Sciatic nerve (tissue), 2 donors: ENCODE measurements at regions not wholly inside any gene's neighbourhood (a gene's known extent, or its start where the extent isn't known, plus 50 kb on each side); places are given as distances from the start of the nearest gene placed in this dataset.

ENCODE experiments used
- ATAC-seq: fragments of 200-7000 bp; cut with Tn5 transposase; one replicate; pipeline ENCODE4 v1.9.1; 2020; ENCODE audit warnings: mild to moderate bottlenecking, moderate library complexity
- DNase-seq: peaks from one replicate; pipeline ENCODE4 v3.0.0-alpha.2; 2020; ENCODE audit warnings: low spot score
- intact Hi-C: fragments of 100-400 bp; cut with DNase I; formaldehyde crosslinking; loops from one replicate; pipeline ENCODE4 v1.14.2; 2022
- donor health status: DM: no; HTN: no; CAD: no.
- donor health status: DM: no; HTN: no; CAD: no.

GRCh38 chr21:17428484-17428869, 84.4 kb upstream of the CXADR start:
- intact Hi-C loops, result no loop called here
- DNase-seq, result no peak
- no peak for ATAC-seq

GRCh38 chr21:17428980-17429379, 83.9 kb upstream of the CXADR start:
- DNase-seq (no peak), ATAC-seq (no peak)
- intact Hi-C loops, result no loop called here

GRCh38 chr21:17429936-17430335, 82.9 kb upstream of the CXADR start:
- intact Hi-C loops, result no loop called here
- DNase-seq (no peak), ATAC-seq (no peak)

GRCh38 chr21:17432732-17433057, 80.1 kb upstream of the CXADR start:
- DNase-seq (no peak), ATAC-seq (no peak)
- intact Hi-C loops, result no loop called here

GRCh38 chr21:17433730-17434129, 79.1 kb upstream of the CXADR start:
- no peak for ATAC-seq

GRCh38 chr21:17435565-17436543, 77.0 kb upstream of the CXADR start:
- no peak for ATAC-seq
- intact Hi-C loops, result no loop called here
- DNase-seq, result no peak

More at GRCh38 chr21:17433730-17434129, 79.1 kb upstream of the CXADR start:
- DNase-seq, result no peak
- intact Hi-C loops, result no loop called here

GRCh38 chr21:17436626-17437111, 76.2 kb upstream of the CXADR start:
- no peak for ATAC-seq
- intact Hi-C loops, result no loop called here
- no peak for DNase-seq

GRCh38 chr21:17438635-17439034, 74.2 kb upstream of the CXADR start:
- DNase-seq (no peak), ATAC-seq (no peak)
- intact Hi-C loops, result no loop called here

- intact Hi-C loops, result no loop called here
- DNase-seq (no peak), ATAC-seq (peak; percentile 61)
Observed at GRCh38 chr21:17440969-17441368, 71.9 kb upstream of the CXADR start.

GRCh38 chr21:17441370-17441769, 71.5 kb upstream of the CXADR start:
- ATAC-seq, result peak; percentile 84
- no peak for DNase-seq
- intact Hi-C loops, result no loop called here

- ATAC-seq, result no peak
- intact Hi-C loops, result no loop called here
- no peak for DNase-seq
Observed at GRCh38 chr21:17442165-17442564, 70.7 kb upstream of the CXADR start.

- intact Hi-C loops, result no loop called here
- no peak for DNase-seq
- ATAC-seq, result no peak
Observed at GRCh38 chr21:17444828-17445227, 68.0 kb upstream of the CXADR start.

- no peak for DNase-seq
- ATAC-seq, result no peak
- intact Hi-C loops, result no loop called here
Observed at GRCh38 chr21:17446737-17447136, 66.1 kb upstream of the CXADR start.

- ATAC-seq (no peak), DNase-seq (no peak)
- intact Hi-C loops, result loop anchor here (5.0 kb wide), 1 partner anchor 918 kb away; no protein-coding TSS in a partner anchor
Observed at GRCh38 chr21:17449701-17450100, 63.1 kb upstream of the CXADR start.

- no peak for DNase-seq
- intact Hi-C loops, result loop anchor here (5.0 kb wide), 1 partner anchor 916 kb away; no protein-coding TSS in a partner anchor
- peak; percentile 70 for ATAC-seq
Observed at GRCh38 chr21:17451364-17451891, 61.4 kb upstream of the CXADR start.

- ATAC-seq (peak; percentile 85), DNase-seq (peak; percentile 71)
- intact Hi-C loops, result loop anchor here (5.0 kb wide), 1 partner anchor 913 kb away; no protein-coding TSS in a partner anchor
Observed at GRCh38 chr21:17454315-17455027, 58.4 kb upstream of the CXADR start.

- ATAC-seq (no peak), DNase-seq (no peak)
- intact Hi-C loops, result no loop called here
Observed at GRCh38 chr21:17455028-17455353, 57.9 kb upstream of the CXADR start.

GRCh38 chr21:17455451-17455850, 57.4 kb upstream of the CXADR start:
- intact Hi-C loops, result no loop called here
- no peak for DNase-seq
- ATAC-seq, result no peak

- intact Hi-C loops, result no loop called here
- DNase-seq (no peak), ATAC-seq (no peak)
Observed at GRCh38 chr21:17458279-17458678, 54.6 kb upstream of the CXADR start.

GRCh38 chr21:17460094-17460493, 52.7 kb upstream of the CXADR start:
- ATAC-seq, result no peak
- no peak for DNase-seq
- intact Hi-C loops, result no loop called here
